PC-3 (cell line): ENCODE measurements at regions not wholly inside any gene's neighbourhood (a gene's known extent, or its start where the extent isn't known, plus 50 kb on each side); places are given as distances from the start of the nearest gene placed in this dataset.

Source experiments
- EZH2phosphoT487 ChIP-seq: fragments of 300-600 bp; sonication (generic); IDR thresholded peaks from 2 replicates; pipeline ENCODE4 v1.6.1; 2018; ENCODE audit warnings: mild to moderate bottlenecking, antibody characterized with exemption, low read length, borderline replicate concordance
- TF ChIP-seq, protein P1 (sequence below): fragments of 300-600 bp; sonication (generic); conservative IDR thresholded peaks from 2 replicates; pipeline ENCODE4 v1.5.1; 2017; ENCODE audit warnings: antibody characterized with exemption, low read depth, mild to moderate bottlenecking, low read length

- TF ChIP-seq, protein P1, sequence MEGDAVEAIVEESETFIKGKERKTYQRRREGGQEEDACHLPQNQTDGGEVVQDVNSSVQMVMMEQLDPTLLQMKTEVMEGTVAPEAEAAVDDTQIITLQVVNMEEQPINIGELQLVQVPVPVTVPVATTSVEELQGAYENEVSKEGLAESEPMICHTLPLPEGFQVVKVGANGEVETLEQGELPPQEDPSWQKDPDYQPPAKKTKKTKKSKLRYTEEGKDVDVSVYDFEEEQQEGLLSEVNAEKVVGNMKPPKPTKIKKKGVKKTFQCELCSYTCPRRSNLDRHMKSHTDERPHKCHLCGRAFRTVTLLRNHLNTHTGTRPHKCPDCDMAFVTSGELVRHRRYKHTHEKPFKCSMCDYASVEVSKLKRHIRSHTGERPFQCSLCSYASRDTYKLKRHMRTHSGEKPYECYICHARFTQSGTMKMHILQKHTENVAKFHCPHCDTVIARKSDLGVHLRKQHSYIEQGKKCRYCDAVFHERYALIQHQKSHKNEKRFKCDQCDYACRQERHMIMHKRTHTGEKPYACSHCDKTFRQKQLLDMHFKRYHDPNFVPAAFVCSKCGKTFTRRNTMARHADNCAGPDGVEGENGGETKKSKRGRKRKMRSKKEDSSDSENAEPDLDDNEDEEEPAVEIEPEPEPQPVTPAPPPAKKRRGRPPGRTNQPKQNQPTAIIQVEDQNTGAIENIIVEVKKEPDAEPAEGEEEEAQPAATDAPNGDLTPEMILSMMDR, result no peak
- TF ChIP-seq EZH2phosphoT487, result no peak
Observed at GRCh38 chr7:45414226-45414625, 159.9 kb upstream of the ADCY1 start.
